Tibial nerve (tissue), 4 donors: ENCODE measurements at regions not wholly inside any gene's neighbourhood (a gene's known extent, or its start where the extent isn't known, plus 50 kb on each side); places are given as distances from the start of the nearest gene placed in this dataset.
"Not testable (repeated sequence)": the region's sequence is repeated elsewhere in the genome, so short reads cannot be mapped to it uniquely, and the experiment has no call there.

Experiments
- DNase-seq, 2 donors: peaks; one replicate each; pipeline ENCODE4 v3.0.0-alpha.2; 2019; ENCODE audit warnings: low spot score in 2 of 2
- H3K27ac ChIP-seq, 4 donors: fragments of 200-600 bp; sonication (generic) in 3 of 4; one replicate each; pipeline ENCODE4 v1.5.1; 2017 to 2019; ENCODE audit warnings: mild to moderate bottlenecking in 1 of 4
- H3K27me3 ChIP-seq, 2 donors: fragments of 200-600 bp; sonication (generic) in 1 of 2; one replicate each; pipeline versions ENCODE4 v1.5.1 to v1.6.0; 2017 to 2019
- H3K36me3 ChIP-seq, 3 donors: fragments of 200-600 bp; sonication (generic); one replicate each; pipeline ENCODE4 v1.5.1; 2018 to 2019
- H3K4me1 ChIP-seq, 4 donors: fragments of 200-600 bp; sonication (generic) in 3 of 4; one replicate each; pipeline ENCODE4 v1.5.1; 2017 to 2019
- H3K4me3 ChIP-seq, 4 donors: fragments of 200-600 bp; sonication (generic) in 3 of 4; one replicate each; pipeline ENCODE4 v1.5.1; 2017 to 2019; ENCODE audit warnings: mild to moderate bottlenecking in 1 of 4, moderate library complexity in 1 of 4
- H3K9me3 ChIP-seq, 4 donors: fragments of 200-600 bp; sonication (generic) in 3 of 4; one replicate each; pipeline ENCODE4 v1.5.1; 2017 to 2019
- EP300 ChIP-seq, 2 donors: sonication (generic); formaldehyde crosslinking; IDR thresholded peaks; one replicate each; pipeline ENCODE4 v1.6.1; 2017; ENCODE audit warnings: antibody characterized with exemption in 2 of 2, mild to moderate bottlenecking in 1 of 2
- POLR2A ChIP-seq, 2 donors: fragments of 450-650 bp; IDR thresholded peaks; one replicate each; pipeline ENCODE4 v1.6.1; 2017; ENCODE audit warnings: antibody characterized with exemption in 2 of 2, mild to moderate bottlenecking in 2 of 2, moderate library complexity in 2 of 2
- WGBS, 2 donors: methylation state at CpG; one replicate each; pipeline ENCODE4 v1.1.5; 2018; 5-methylcytosine and 5-hydroxymethylcytosine counted together
- TF ChIP-seq, protein P1 (sequence below), 5 experiments: fragments of 200-600 bp in 3 of 5; fragments of 450-650 bp in 2 of 5; sonication (generic) in 3 of 5; IDR thresholded peaks; one replicate each; pipeline ENCODE4 v1.5.1; 2016 to 2019; ENCODE audit warnings: antibody characterized with exemption in 5 of 5, mild to moderate bottlenecking in 3 of 5, moderate library complexity in 2 of 5

DNA sequence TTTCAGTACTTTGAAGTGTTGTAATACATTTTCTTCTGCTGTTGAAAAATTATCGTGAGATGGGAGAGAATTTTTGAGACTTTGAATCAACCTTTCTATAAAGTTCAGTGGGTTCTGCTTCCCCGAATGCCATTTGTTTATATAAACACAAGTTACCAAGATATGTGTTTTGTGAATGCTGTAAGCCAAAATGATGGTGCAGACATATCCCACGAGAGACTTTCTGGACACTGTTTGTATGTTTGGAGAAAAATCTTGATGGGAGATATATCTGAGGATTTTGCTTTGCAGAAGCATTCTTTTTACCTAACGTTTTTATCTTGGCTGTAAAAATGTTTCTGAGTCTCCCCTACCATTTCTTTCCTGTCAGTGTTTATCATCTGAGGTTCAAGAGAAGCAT lies 526.6 kb upstream of the ZNF717 start:
- DNase-seq: no peak
- 45 to 49% methylated on average over 4 of the region's 4 CpGs for WGBS, 2 donors
- H3K36me3 ChIP-seq: no peaks in the 10 kb centered on the region
- H3K27me3 ChIP-seq: no peaks in the 10 kb centered on the region
- no peak overlapping the region for H3K27ac ChIP-seq
- H3K4me1 ChIP-seq: no peaks in the 10 kb centered on the region
- TF ChIP-seq POLR2A (IDR thresholded peaks at IDR 0.05): no peak
- H3K4me3 ChIP-seq: no peak overlapping the region
- no peaks in the 10 kb centered on the region for H3K9me3 ChIP-seq

DNA sequence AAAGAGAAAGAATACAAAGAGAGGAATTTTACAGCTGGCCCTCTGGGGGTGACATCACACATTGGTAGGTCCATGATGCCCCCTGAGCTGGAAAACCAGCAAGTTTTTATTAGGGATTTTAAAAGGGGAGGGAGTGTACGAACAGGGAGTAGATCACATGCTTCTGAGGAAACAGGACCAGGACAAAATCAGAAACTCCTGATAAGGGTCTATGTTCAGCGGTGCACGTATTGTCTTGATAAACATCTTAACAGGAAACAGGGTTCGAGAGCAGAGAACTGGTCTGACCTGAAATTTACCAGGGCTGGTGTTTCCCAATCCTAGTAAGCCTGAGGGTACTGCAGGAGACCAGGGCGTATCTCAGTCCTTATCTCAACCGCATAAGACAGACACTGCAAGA lies 530.6 kb upstream of the ZNF717 start:
- not testable (repeated sequence) for H3K4me1 ChIP-seq, H3K4me3 ChIP-seq, H3K36me3 ChIP-seq, H3K27me3 ChIP-seq, H3K27ac ChIP-seq, DNase-seq, H3K9me3 ChIP-seq
- 85 to 89% methylated on average over 6 of the region's 6 CpGs for WGBS, 2 donors

DNA sequence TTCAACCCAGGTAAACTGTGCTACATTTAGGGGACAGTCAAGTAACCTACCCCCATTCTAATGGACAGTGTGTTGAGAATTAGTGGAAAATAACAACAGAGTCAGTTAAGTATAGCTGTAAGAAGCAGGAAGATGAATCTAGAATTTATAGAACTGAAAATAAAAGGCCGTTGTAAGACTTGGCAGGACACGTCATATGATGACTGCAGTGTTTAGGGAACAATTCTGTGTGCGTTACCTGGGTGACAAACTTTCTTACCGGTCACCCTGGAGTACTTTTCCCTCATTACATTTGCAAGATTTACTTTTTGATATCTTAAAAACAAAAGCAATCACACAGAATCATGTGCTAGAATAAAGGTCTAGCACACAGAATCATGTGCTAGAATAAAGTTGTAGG lies 536.3 kb upstream of the ZNF717 start:
- Histone ChIP-seq H3K9me3 (no peaks in the 10 kb centered on the region), H3K4me1 (no peaks in the 10 kb centered on the region), H3K36me3 (no peaks in the 10 kb centered on the region), H3K27me3 (no peaks in the 10 kb centered on the region), H3K4me3 (no peak overlapping the region), H3K27ac (no peak overlapping the region)
- 85 to 89% methylated on average over 4 of the region's 4 CpGs for WGBS, 2 donors
- DNase-seq: no peak
- TF ChIP-seq, protein P1, sequence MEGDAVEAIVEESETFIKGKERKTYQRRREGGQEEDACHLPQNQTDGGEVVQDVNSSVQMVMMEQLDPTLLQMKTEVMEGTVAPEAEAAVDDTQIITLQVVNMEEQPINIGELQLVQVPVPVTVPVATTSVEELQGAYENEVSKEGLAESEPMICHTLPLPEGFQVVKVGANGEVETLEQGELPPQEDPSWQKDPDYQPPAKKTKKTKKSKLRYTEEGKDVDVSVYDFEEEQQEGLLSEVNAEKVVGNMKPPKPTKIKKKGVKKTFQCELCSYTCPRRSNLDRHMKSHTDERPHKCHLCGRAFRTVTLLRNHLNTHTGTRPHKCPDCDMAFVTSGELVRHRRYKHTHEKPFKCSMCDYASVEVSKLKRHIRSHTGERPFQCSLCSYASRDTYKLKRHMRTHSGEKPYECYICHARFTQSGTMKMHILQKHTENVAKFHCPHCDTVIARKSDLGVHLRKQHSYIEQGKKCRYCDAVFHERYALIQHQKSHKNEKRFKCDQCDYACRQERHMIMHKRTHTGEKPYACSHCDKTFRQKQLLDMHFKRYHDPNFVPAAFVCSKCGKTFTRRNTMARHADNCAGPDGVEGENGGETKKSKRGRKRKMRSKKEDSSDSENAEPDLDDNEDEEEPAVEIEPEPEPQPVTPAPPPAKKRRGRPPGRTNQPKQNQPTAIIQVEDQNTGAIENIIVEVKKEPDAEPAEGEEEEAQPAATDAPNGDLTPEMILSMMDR (IDR thresholded peaks at IDR 0.05): no peak
- TF ChIP-seq EP300 (IDR thresholded peaks at IDR 0.05): no peak
- no peak for TF ChIP-seq POLR2A (IDR thresholded peaks at IDR 0.05)

DNA sequence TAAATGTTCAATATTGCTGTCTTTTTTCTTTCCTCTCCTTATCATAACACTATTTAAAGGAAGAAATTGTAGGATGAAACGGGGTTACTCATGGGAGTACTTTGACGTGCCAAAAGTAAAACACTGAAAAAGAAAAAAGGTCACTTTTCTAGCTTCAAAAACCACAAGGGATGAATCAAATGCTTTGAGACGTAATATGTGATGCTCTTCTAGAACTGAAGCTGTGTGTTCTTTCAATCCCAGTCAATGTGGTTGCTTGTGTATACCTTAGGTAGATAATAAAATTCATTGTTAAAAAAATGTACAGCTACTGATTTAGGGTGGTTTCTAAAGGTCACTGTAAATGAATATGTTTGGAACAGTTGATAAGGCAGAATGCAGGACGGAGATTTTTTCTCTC lies 538.8 kb upstream of the ZNF717 start:
- no peak for TF ChIP-seq EP300 (IDR thresholded peaks at IDR 0.05)
- no peak for TF ChIP-seq POLR2A (IDR thresholded peaks at IDR 0.05)
- TF ChIP-seq, protein P1 (IDR thresholded peaks at IDR 0.05): no peak
- 38 to 44% methylated on average over 4 of the region's 4 CpGs for WGBS, 2 donors
- no peak for DNase-seq
- Histone ChIP-seq H3K4me1 (no peaks in the 10 kb centered on the region), H3K36me3 (no peaks in the 10 kb centered on the region), H3K27ac (no peak overlapping the region), H3K27me3 (no peaks in the 10 kb centered on the region), H3K9me3 (no peaks in the 10 kb centered on the region), H3K4me3 (no peak overlapping the region)

DNA sequence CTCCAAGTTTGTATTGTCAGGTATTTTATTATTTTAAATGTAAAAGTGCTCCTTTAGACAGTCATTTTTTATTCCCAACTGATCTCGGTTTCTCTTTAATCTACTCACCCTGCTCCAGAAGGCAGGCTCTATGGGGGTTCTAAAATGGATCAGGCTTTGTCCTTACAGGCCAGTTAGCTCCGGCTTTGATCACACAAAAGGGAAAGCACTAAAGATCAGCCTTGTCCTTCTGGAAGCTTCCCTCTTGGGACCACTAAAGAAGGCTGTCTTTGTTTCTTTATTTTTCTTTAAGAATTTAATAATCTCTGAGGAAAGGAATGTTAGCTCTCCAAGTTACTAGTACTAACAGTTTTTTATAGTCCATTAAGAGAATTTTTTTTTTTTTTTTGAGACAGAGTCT lies 560.5 kb upstream of the ZNF717 start:
- no peak for TF ChIP-seq POLR2A (IDR thresholded peaks at IDR 0.05)
- TF ChIP-seq, protein P1 (IDR thresholded peaks at IDR 0.05): no peak
- TF ChIP-seq EP300 (IDR thresholded peaks at IDR 0.05): no peak
- no peaks in the 10 kb centered on the region for H3K36me3 ChIP-seq
- no peak overlapping the region for H3K4me3 ChIP-seq
- H3K9me3 ChIP-seq: no peaks in the 10 kb centered on the region
- H3K4me1 ChIP-seq: no peaks in the 10 kb centered on the region
- H3K27me3 ChIP-seq: no peaks in the 10 kb centered on the region
- DNase-seq: no peak
- 20 to 33% methylated on average over 2 of the region's 2 CpGs for WGBS, 2 donors
- no peak overlapping the region for H3K27ac ChIP-seq

DNA sequence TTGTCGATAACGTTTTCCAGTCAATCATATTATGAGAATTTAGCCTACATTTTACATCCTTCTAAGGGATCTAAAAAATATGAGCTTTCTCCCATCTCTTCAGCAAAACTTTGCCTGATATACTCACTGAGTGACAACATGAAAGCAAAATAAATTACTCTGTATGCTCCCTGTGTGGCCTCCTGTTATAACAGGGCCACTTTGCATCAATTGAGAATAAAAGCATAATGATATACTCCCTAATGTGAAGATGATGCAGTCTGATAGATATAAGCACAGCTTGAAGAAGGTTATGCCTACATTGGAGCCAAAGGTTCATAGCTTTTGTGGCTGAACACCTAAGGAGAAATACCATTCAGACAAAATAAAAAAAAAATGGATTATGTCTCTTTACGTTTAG lies 561.3 kb upstream of the ZNF717 start:
- no peak overlapping the region for H3K27ac ChIP-seq
- no peak for DNase-seq
- H3K4me1 ChIP-seq: no peaks in the 10 kb centered on the region
- 82 to 84% methylated on average over 3 of the region's 3 CpGs for WGBS, 2 donors
- no peak overlapping the region for H3K4me3 ChIP-seq
- H3K36me3 ChIP-seq: no peaks in the 10 kb centered on the region
- no peaks in the 10 kb centered on the region for H3K27me3 ChIP-seq
- no peaks in the 10 kb centered on the region for H3K9me3 ChIP-seq
- TF ChIP-seq POLR2A (IDR thresholded peaks at IDR 0.05) (no peak), EP300 (IDR thresholded peaks at IDR 0.05) (no peak)
- TF ChIP-seq, protein P1 (IDR thresholded peaks at IDR 0.05): no peak
